ENCODE measurements at regions not wholly inside any gene's neighbourhood (a gene's known extent, or its start where the extent isn't known, plus 50 kb on each side); places are given as distances from the start of the nearest gene placed in this dataset.

DNA sequence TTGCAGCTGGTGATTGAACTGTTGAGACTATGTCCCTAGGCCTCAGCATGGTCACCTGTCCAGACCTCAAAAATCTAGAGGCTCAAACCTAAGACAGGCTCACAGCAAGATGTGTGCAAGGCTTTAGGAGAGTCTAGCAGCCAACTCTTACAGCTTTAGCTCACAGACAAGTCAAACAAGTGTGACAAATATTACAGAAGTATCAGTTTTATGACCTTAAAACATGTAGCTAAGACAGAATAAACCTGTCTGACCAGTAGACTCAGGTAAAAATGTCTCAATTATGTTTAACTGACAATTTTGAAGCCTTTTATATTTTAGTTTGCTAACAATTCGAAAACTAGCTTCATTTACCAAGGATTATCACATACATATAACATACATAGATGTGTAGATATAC lies 80.0 kb upstream of the HTATIP2 start:
- intact Hi-C loops (cut with DNase I; ENCODE audit: low total_unique reads) (no loop called here), in situ Hi-C loops (cut with MboI; ENCODE audit: low sequenced_read_pairs in 4 of 4) (no loop called here)
- H3K27ac ChIP-seq = no peak overlapping the region
- no peaks in the 10 kb centered on the region for H3K4me1 ChIP-seq
- no peaks in the 10 kb centered on the region for H3K36me3 ChIP-seq
- no peaks in the 10 kb centered on the region for H3K27me3 ChIP-seq
- DNase-seq (no peak), ATAC-seq (no peak)
- no peak overlapping the region for H3K4me3 ChIP-seq
- no peaks in the 10 kb centered on the region for H3K9me3 ChIP-seq
- TF ChIP-seq, protein P1, sequence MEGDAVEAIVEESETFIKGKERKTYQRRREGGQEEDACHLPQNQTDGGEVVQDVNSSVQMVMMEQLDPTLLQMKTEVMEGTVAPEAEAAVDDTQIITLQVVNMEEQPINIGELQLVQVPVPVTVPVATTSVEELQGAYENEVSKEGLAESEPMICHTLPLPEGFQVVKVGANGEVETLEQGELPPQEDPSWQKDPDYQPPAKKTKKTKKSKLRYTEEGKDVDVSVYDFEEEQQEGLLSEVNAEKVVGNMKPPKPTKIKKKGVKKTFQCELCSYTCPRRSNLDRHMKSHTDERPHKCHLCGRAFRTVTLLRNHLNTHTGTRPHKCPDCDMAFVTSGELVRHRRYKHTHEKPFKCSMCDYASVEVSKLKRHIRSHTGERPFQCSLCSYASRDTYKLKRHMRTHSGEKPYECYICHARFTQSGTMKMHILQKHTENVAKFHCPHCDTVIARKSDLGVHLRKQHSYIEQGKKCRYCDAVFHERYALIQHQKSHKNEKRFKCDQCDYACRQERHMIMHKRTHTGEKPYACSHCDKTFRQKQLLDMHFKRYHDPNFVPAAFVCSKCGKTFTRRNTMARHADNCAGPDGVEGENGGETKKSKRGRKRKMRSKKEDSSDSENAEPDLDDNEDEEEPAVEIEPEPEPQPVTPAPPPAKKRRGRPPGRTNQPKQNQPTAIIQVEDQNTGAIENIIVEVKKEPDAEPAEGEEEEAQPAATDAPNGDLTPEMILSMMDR (IDR thresholded peaks at IDR 0.05 in 4 of 5, conservative IDR thresholded peaks at IDR 0.05 in 1 of 5) = no peak
- no peak for TF ChIP-seq POLR2A (IDR thresholded peaks at IDR 0.05)

DNA sequence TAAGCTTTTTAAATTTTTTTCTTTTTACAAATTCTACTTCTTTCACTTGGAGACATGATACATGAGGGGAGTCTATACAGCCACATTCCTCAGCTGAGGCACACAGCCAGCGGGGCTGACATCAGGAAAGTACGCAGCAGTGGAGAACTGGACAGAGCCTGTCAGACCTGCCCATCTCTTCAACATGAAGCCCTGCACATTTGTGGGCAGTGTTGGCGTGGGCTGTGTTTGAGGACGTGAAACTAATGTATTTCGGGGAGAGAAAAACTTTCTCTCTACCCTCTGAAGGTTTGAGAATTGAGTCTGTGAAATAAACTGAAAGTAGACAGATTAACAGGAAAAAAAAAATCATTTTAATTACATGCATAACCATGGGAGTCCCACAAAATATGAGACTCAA lies 84.8 kb upstream of the HTATIP2 start:
- in situ Hi-C loops (cut with MboI; ENCODE audit: low sequenced_read_pairs in 4 of 4) (no loop called here), intact Hi-C loops (cut with DNase I; ENCODE audit: low total_unique reads) (loop anchor here (5.0 kb wide), 1 partner anchor 961 kb away; no protein-coding TSS in a partner anchor)
- ATAC-seq = no peak
- no peak for TF ChIP-seq POLR2A (IDR thresholded peaks at IDR 0.05)
- TF ChIP-seq, protein P1 (IDR thresholded peaks at IDR 0.05 in 4 of 5, conservative IDR thresholded peaks at IDR 0.05 in 1 of 5) = no peak
- Histone ChIP-seq H3K27me3 (peaks cover 0 to 5% (median 0%) of the 10 kb centered on the region in 3 donors), H3K4me3 (no peak overlapping the region), H3K4me1 (no peaks in the 10 kb centered on the region), H3K36me3 (no peaks in the 10 kb centered on the region), H3K9me3 (no peaks in the 10 kb centered on the region), H3K27ac (no peak overlapping the region)
- DNase-seq = no peak

DNA sequence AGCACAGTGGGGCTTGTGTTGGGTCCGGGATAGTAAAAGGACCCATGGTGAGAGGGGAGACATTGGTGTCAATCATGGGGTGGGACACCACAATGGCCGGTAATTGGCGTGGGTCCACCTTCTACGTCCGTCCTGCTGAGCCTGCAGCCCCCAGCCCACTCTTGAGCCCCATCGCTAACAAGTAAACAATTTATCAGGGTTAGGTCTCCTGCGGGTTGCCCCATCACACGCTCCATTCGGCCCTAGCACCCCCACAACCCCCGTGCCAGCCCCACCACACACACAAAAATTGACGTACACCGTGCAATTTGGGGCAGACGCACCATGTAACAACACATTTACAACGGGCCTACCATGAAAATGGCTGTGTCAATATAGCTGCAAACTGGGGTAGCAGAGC lies 86.5 kb upstream of the HTATIP2 start:
- Histone ChIP-seq H3K36me3 (no peaks in the 10 kb centered on the region), H3K27ac (no peak overlapping the region), H3K27me3 (peaks cover 0 to 5% (median 0%) of the 10 kb centered on the region in 3 donors), H3K4me3 (no peak overlapping the region), H3K4me1 (no peaks in the 10 kb centered on the region), H3K9me3 (no peaks in the 10 kb centered on the region)
- ATAC-seq (no peak), DNase-seq (no peak)
- TF ChIP-seq, protein P1 (IDR thresholded peaks at IDR 0.05 in 4 of 5, conservative IDR thresholded peaks at IDR 0.05 in 1 of 5) = no peak
- no peak for TF ChIP-seq POLR2A (IDR thresholded peaks at IDR 0.05)
- in situ Hi-C loops (cut with MboI; ENCODE audit: low sequenced_read_pairs in 4 of 4) = no loop called here
- intact Hi-C loops (cut with DNase I; ENCODE audit: low total_unique reads) = loop anchor here (5.0 kb wide), 1 partner anchor 960 kb away; no protein-coding TSS in a partner anchor

DNA sequence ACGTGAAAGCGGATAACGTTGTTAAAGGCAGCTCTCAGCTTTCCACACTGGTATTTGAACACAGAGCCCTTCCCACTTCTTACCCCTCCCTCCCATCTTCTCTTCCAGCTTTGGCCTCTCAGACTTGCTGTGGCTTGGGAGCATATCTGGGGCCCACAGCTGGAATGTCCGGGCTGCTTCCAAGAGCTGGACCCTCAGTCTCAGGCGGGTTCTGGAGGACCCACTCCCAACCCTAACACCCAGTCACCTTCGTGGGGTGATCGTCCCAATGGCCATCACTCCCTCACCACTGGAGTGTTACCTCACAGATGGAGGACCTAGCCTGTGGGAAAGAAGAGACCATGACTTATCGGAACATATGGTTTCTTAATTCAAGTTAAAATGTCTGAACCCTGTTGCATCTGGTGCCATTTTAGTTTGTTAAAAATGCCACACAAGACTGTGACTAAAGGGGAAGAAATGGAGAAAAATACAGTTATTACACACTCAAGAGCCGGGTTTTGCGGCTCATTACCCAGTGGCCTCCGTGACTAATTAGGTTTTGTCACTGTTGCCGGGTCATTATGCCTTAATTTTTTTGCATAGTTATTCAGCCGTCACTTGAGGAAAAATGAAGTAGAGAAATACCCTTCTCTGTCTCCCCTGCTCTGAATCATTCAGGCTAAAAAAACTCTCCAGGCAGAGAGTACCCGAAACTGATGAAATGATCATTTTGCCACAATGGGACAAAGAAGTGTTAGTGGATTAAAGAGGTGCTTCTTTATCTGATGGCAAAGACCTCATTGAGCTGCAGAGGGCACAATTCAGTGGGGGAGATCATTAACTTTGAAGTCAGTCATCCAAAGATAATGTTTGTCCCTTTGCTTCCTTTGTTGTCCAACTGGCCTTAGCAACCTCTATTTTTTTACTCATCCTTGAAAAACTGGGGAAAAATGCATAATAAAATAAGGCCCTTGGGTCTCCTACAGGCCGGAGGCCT lies 87.2 kb upstream of the HTATIP2 start:
- intact Hi-C loops (cut with DNase I; ENCODE audit: low total_unique reads) = loop anchor here (5.0 kb wide), 1 partner anchor 959 kb away; no protein-coding TSS in a partner anchor
- Histone ChIP-seq H3K36me3 (no peaks in the 10 kb centered on the region), H3K4me1 (no peaks in the 10 kb centered on the region), H3K9me3 (no peaks in the 10 kb centered on the region), H3K4me3 (no peak overlapping the region), H3K27me3 (peaks cover 0 to 5% (median 0%) of the 10 kb centered on the region in 3 donors), H3K27ac (no peak overlapping the region)
- DNase-seq (no peak), ATAC-seq (no peak)
- in situ Hi-C loops (cut with MboI; ENCODE audit: low sequenced_read_pairs in 4 of 4) = no loop called here
- TF ChIP-seq, protein P1 (IDR thresholded peaks at IDR 0.05 in 4 of 5, conservative IDR thresholded peaks at IDR 0.05 in 1 of 5) = no peak
- no peak for TF ChIP-seq POLR2A (IDR thresholded peaks at IDR 0.05)

Measured in gastrocnemius medialis (tissue), 4 donors.